Endodermal cell (in vitro differentiated cells): ENCODE measurements at regions not wholly inside any gene's neighbourhood (a gene's known extent, or its start where the extent isn't known, plus 50 kb on each side); places are given as distances from the start of the nearest gene placed in this dataset.

ENCODE experiments used
- DNase-seq: peaks from one replicate; pipeline ENCODE4 v3.0.0-alpha.2; 2017
- H3K27ac ChIP-seq: 2 replicates; pipeline ENCODE4 v1.5.1; 2013; ENCODE audit warnings: mild to moderate bottlenecking, low read depth, low read length, moderate library complexity
- H3K27me3 ChIP-seq: 2 replicates; pipeline ENCODE4 v1.6.1; 2013; ENCODE audit warnings: mild to moderate bottlenecking, low read length, moderate library complexity; ENCODE audit not compliant: insufficient read depth, control insufficient read depth, poor library complexity, severe bottlenecking
- H3K36me3 ChIP-seq: 2 replicates; pipeline ENCODE4 v1.7.0; 2013; ENCODE audit warnings: mild to moderate bottlenecking, low read length, moderate library complexity; ENCODE audit not compliant: control insufficient read depth, insufficient read depth
- H3K4me1 ChIP-seq: one replicate; pipeline ENCODE4 v1.7.0; 2013; ENCODE audit warnings: low read length; ENCODE audit not compliant: control insufficient read depth, insufficient read depth
- H3K4me3 ChIP-seq: 2 replicates; pipeline ENCODE4 v1.5.1; 2013; ENCODE audit warnings: mild to moderate bottlenecking, low read length, moderate library complexity
- H3K9ac ChIP-seq: 2 replicates; pipeline ENCODE4 v1.6.1; 2013; ENCODE audit warnings: mild to moderate bottlenecking, low read length, moderate library complexity; ENCODE audit not compliant: poor library complexity, severe bottlenecking; ENCODE audit errors: extremely low read depth
- H3K9me3 ChIP-seq: 2 replicates; pipeline ENCODE4 v1.6.1; 2013; ENCODE audit warnings: mild to moderate bottlenecking, low read length, moderate library complexity; ENCODE audit not compliant: control insufficient read depth
- H3K27ac Mint-ChIP-seq: 2 replicates; pipeline ENCODE4 v1.8.0; 2020; ENCODE audit warnings: mixed read lengths
- H3K27me3 Mint-ChIP-seq: 2 replicates; pipeline ENCODE4 v1.8.0; 2021; ENCODE audit warnings: mild to moderate bottlenecking, mixed read lengths; ENCODE audit not compliant: insufficient read depth
- H3K36me3 Mint-ChIP-seq: 2 replicates; pipeline ENCODE4 v1.8.0; 2020; ENCODE audit warnings: low read depth, mixed read lengths
- H3K4me1 Mint-ChIP-seq: 2 replicates; pipeline ENCODE4 v1.8.0; 2020; ENCODE audit warnings: mixed read lengths
- H3K4me3 Mint-ChIP-seq: 2 replicates; pipeline ENCODE4 v1.8.0; 2020; ENCODE audit warnings: mild to moderate bottlenecking, moderate library complexity, mixed read lengths
- H3K9me3 Mint-ChIP-seq: 2 replicates; pipeline ENCODE4 v1.8.0; 2020; ENCODE audit warnings: mild to moderate bottlenecking, mixed read lengths
- CTCF ChIP-seq: fragments of 200-600 bp; sonication (generic); conservative IDR thresholded peaks from 2 replicates; pipeline ENCODE4 v1.5.0; 2021; ENCODE audit warnings: antibody characterized with exemption, mild to moderate bottlenecking
- WGBS, 2 experiments: methylation state at CpG; one replicate each; pipeline versions ENCODE4 v1.1.5 to v1.1.7; 2013; ENCODE audit warnings: missing lambda C conversion rate in 2 of 2, mixed read lengths in 1 of 2; ENCODE audit not compliant: insufficient coverage in 1 of 2, insufficient read length in 1 of 2; 5-methylcytosine and 5-hydroxymethylcytosine counted together

DNA sequence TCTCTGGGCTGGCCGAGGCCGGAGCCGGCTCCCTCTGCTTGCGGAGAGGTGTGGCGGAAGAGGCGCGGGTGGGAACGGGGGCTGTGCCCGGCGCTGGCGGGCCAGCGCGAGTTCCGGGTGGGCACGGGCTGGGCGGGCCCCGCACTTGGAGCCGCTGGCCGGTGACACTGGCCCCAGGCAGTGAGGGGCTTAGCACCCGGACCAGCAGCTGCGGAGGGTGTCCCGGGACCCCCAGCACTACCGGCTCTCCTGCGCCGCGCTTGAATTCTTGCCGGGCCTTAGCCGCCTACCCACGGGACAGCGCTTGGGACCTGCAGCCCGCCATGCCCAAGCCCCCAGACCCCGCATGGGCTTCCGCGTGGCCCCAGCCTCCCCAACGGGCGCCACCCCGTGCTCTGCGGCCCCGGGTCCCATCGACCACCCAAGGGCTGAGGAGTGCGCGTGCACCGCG, 736.3 kb upstream of the ARRDC4 start:
- H3K27ac ChIP-seq = no peak overlapping the region
- Mint-ChIP-seq H3K4me1 (no peaks in the 10 kb centered on the region), H3K27me3 (no peaks in the 10 kb centered on the region), H3K4me3 (no peak overlapping the region), H3K36me3 (no peaks in the 10 kb centered on the region), H3K9me3 (peaks cover 28% of the 10 kb centered on the region), H3K27ac (no peak overlapping the region)
- no peak for TF ChIP-seq CTCF
- H3K9me3 ChIP-seq = peaks cover 4% of the 10 kb centered on the region
- H3K4me3 ChIP-seq = no peak overlapping the region
- WGBS, 2 experiments = 96 to 99% methylated on average over 22 to 44 of the region's 44 CpGs
- no peaks in the 10 kb centered on the region for H3K4me1 ChIP-seq
- no peak overlapping the region for H3K9ac ChIP-seq
- no peaks in the 10 kb centered on the region for H3K36me3 ChIP-seq
- H3K27me3 ChIP-seq = no peaks in the 10 kb centered on the region
- DNase-seq = no peak

DNA sequence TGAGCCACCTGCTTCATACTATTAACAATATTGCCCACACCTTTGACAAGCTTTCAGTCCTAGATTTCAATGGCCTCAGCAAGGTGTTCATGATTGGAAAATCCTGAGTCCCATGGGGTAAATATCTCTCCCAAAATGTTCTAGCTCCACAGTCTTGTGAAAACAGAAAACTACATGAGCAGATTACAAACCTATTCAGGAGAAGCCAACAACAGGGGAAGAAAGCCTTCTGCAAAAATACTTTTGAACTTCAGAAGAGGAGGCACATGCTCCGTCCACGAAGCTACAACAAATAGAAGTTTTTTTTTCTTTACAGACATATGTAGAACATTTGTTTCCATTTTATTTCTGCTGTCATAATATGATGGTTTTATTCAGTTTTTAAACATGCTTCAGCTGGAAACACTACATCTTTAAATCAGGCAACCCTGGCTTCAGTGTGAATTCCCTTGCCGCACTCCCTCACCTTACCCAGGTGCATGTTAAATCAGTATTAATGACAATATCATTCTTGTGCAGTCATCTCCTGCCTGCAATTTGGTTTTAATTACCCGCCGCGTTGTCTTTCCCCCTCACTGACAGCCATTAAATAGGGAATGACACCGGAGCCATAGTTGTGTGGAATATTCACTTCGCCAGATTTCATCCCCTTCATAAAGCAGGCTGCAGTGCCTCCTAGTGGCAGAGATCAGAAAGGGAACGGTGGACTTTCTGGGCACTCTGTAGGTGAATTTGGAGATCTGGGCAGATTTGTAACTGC, 725.5 kb upstream of the ARRDC4 start:
- no peaks in the 10 kb centered on the region for H3K4me1 ChIP-seq
- H3K27ac ChIP-seq = no peak overlapping the region
- no peaks in the 10 kb centered on the region for H3K9me3 ChIP-seq
- H3K27me3 ChIP-seq = no peaks in the 10 kb centered on the region
- H3K27me3 Mint-ChIP-seq = peaks cover 9% of the 10 kb centered on the region
- 31 to 39% methylated on average over 4 to 8 of the region's 9 CpGs for WGBS, 2 experiments
- DNase-seq = peak; percentile 85
- no peak overlapping the region for H3K4me3 Mint-ChIP-seq
- no peaks in the 10 kb centered on the region for H3K36me3 ChIP-seq
- H3K4me1 Mint-ChIP-seq = peaks cover 1% of the 10 kb centered on the region
- H3K9ac ChIP-seq = no peak overlapping the region
- no peaks in the 10 kb centered on the region for H3K36me3 Mint-ChIP-seq
- no peak overlapping the region for H3K4me3 ChIP-seq
- H3K27ac Mint-ChIP-seq = no peak overlapping the region
- peak; percentile 98 for TF ChIP-seq CTCF
- peaks cover 1% of the 10 kb centered on the region for H3K9me3 Mint-ChIP-seq

DNA sequence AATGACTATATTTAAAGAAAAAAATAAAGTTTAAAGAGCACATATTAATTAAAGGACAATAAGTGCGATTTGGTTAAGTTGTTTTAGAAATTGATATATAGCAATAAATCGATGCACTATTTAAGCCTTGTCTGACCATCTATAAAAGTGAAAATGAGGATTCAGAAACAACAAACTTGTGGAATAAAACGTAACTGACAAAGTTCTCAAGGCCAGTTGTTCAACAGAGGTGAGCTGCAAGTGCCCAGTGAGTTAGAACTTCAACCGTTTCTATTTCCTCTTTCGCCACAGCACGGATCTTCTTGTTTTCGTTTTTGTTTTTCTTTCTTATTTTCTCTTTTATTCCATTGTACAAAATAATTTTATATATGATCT, 724.9 kb upstream of the ARRDC4 start:
- no peak for DNase-seq
- TF ChIP-seq CTCF = no peak
- Mint-ChIP-seq H3K4me3 (no peak overlapping the region), H3K9me3 (peaks cover 1% of the 10 kb centered on the region), H3K36me3 (no peaks in the 10 kb centered on the region), H3K27me3 (peaks cover 9% of the 10 kb centered on the region), H3K27ac (no peak overlapping the region), H3K4me1 (peaks cover 1% of the 10 kb centered on the region)
- H3K27me3 ChIP-seq = no peaks in the 10 kb centered on the region
- no peak overlapping the region for H3K27ac ChIP-seq
- no peak overlapping the region for H3K9ac ChIP-seq
- 61 to 88% methylated on average over 2 to 5 of the region's 7 CpGs for WGBS, 2 experiments
- H3K9me3 ChIP-seq = no peaks in the 10 kb centered on the region
- H3K4me1 ChIP-seq = no peaks in the 10 kb centered on the region
- H3K36me3 ChIP-seq = no peaks in the 10 kb centered on the region
- no peak overlapping the region for H3K4me3 ChIP-seq
